Muscle of leg (tissue), 3 donors: ENCODE measurements at regions not wholly inside any gene's neighbourhood (a gene's known extent, or its start where the extent isn't known, plus 50 kb on each side); places are given as distances from the start of the nearest gene placed in this dataset.

ENCODE experiments used
- DNase-seq: peaks from one replicate; pipeline ENCODE4 v3.0.0; 2013
- H3K27ac ChIP-seq: one replicate; pipeline ENCODE4 v1.5.1; 2013; ENCODE audit warnings: mild to moderate bottlenecking, low read length, control low read depth
- H3K27me3 ChIP-seq: one replicate; pipeline ENCODE4 v1.6.1; 2013; ENCODE audit warnings: low read length; ENCODE audit not compliant: control insufficient read depth, insufficient read depth
- H3K36me3 ChIP-seq: one replicate; pipeline ENCODE4 v1.6.1; 2013; ENCODE audit warnings: low read length; ENCODE audit not compliant: control insufficient read depth, insufficient read depth
- H3K4me1 ChIP-seq: one replicate; pipeline ENCODE4 v1.6.1; 2013; ENCODE audit warnings: low read length; ENCODE audit not compliant: control insufficient read depth, insufficient read depth
- H3K4me3 ChIP-seq: one replicate; pipeline ENCODE4 v1.5.1; 2013; ENCODE audit warnings: low read length, control low read depth
- H3K9me3 ChIP-seq: replicated peaks from 2 replicates; pipeline ENCODE4 v1.6.1; 2013; ENCODE audit warnings: low read depth, low read length; ENCODE audit not compliant: control insufficient read depth
- WGBS: methylation state at CpG from one replicate; pipeline ENCODE4 v1.1.5; 2013; ENCODE audit warnings: missing lambda C conversion rate; ENCODE audit not compliant: insufficient coverage; 5-methylcytosine and 5-hydroxymethylcytosine counted together

DNA sequence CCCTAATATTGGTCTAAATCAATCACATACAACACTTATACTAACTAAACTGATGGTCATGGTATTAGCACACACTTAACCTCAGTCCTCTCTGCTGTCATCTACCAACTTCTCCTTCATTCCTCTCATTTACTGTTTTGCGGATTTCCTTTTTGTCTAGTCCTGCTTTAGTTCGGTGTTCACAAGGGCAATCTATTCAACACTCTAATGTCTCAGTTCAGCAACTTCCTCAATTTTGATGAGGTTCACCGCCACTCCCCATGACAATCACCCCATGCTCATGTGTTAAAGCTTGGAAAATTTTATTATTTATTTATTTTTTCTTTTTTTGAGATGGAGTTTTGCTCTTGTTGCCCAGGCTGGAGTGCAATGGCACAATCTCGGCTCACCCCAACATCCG is 301.1 kb downstream of the PTPRC start:
- WGBS, result 100% methylated on average over 3 of the region's 5 CpGs
- no peak for DNase-seq
- no peak overlapping the region for H3K27ac ChIP-seq
- H3K36me3 ChIP-seq, result no peaks in the 10 kb centered on the region
- H3K4me3 ChIP-seq, result no peak overlapping the region
- H3K27me3 ChIP-seq, result no peaks in the 10 kb centered on the region
- H3K4me1 ChIP-seq, result no peaks in the 10 kb centered on the region
- H3K9me3 ChIP-seq, result no peaks in the 10 kb centered on the region

DNA sequence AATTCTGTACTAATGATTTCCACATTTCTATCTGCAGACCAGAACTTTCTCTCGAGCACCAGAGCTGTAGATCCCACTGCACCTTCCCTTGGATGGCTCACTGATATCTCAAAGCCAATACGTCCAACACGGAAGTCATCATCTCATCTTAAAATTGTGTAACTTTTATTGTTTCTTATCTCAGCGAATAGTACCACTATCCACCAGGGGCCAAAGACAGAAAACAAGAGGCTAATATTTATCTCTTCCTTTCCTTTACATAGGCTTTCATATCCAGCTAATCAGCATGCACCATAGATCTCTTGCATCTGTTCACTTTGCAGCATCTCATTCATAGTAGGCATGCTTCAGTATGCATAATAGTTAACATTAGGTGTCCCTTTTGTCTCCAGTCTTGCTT is 303.6 kb downstream of the PTPRC start:
- Histone ChIP-seq H3K9me3 (no peaks in the 10 kb centered on the region), H3K36me3 (no peaks in the 10 kb centered on the region), H3K27me3 (no peaks in the 10 kb centered on the region), H3K4me1 (no peaks in the 10 kb centered on the region), H3K27ac (no peak overlapping the region), H3K4me3 (no peak overlapping the region)
- WGBS, result 63% methylated on average over 3 of the region's 4 CpGs
- DNase-seq, result no peak

DNA sequence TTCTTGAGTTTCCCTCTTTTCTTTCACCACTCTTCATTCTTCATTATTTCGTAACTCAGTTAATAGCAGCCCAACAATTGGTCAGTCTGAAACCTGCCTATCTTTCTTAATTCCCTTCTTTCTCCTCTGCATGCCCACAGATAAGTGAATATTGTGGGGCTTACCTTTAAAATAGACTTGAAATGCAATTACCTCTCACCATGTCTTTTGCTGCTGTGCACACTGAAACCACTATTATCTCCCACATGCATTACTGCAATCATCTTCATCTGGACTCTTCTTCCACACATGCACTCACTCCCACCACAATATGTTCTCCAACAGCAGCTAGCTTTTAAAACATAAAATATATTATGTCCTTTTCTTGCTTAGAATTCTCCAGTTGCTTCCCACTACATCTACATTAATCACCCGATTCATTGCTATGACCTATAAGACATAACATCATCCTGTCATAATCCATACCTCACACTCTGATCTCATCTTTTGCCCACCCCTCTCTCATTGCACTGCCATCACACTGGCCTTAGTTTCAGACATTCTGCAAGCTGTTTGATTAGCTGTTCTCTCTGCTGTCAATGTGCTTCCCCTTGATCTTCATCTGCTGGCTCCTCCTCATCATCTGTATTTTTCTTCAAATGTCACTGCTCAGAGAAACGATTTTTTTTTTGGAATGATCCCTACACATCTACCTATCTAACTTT is 304.8 kb downstream of the PTPRC start:
- Histone ChIP-seq H3K4me1 (no peaks in the 10 kb centered on the region), H3K36me3 (no peaks in the 10 kb centered on the region), H3K27me3 (no peaks in the 10 kb centered on the region), H3K4me3 (no peak overlapping the region), H3K9me3 (no peaks in the 10 kb centered on the region), H3K27ac (no peak overlapping the region)
- no peak for DNase-seq
- 89% methylated on average over 1 of the region's 3 CpGs for WGBS

- no peak overlapping the region for H3K27ac ChIP-seq
- H3K9me3 ChIP-seq, result no peaks in the 10 kb centered on the region
- no peak for DNase-seq
- no peaks in the 10 kb centered on the region for H3K4me1 ChIP-seq
- no peak overlapping the region for H3K4me3 ChIP-seq
- no CpG with 5 or more reads among the region's 1 CpG for WGBS
- H3K27me3 ChIP-seq, result no peaks in the 10 kb centered on the region
- H3K36me3 ChIP-seq, result no peaks in the 10 kb centered on the region
Observed at GRCh38 chr1:198947456-198947855, 308.6 kb downstream of the PTPRC start.

DNA sequence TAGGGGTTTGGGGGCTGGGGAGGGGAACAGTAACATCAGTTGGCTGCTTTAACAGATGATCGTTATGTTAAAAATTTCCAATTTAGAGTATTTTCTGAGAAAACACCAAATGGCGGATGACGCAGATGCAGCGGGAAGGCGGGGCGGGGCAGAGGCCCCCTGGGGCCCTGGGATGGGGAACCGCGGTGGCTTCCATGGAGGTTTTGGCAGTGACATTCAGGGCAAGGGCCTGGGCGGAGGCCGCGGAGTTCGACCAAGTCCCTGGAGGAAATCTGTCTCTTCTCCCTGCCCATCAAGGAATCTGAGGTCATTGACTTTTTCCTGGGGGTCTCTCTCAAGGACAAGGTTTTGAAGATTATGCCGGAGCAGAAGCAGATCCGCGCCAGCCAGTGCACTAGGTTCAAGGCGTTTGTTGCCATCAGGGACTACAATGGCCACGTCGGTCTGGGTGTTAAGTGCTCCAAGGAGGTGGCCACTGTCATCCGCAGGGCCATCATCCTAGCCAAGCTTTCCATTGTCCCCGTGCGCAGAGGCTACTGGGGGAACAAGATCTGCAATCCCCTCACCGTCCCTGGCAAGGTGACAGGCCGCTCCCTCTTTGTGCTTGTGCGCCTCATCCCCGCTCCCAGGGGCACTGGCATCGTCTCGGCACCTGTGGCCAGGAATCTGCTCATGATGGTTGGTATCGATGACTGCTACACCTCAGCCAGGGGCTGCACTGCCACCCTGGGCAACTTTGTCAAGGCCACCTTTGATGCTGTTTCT is 310.2 kb downstream of the PTPRC start:
- Histone ChIP-seq H3K36me3 (no peaks in the 10 kb centered on the region), H3K4me3 (no peak overlapping the region), H3K27me3 (no peaks in the 10 kb centered on the region), H3K27ac (no peak overlapping the region), H3K9me3 (no peaks in the 10 kb centered on the region), H3K4me1 (no peaks in the 10 kb centered on the region)
- no peak for DNase-seq
- WGBS, result 94% methylated on average over 24 of the region's 28 CpGs

DNA sequence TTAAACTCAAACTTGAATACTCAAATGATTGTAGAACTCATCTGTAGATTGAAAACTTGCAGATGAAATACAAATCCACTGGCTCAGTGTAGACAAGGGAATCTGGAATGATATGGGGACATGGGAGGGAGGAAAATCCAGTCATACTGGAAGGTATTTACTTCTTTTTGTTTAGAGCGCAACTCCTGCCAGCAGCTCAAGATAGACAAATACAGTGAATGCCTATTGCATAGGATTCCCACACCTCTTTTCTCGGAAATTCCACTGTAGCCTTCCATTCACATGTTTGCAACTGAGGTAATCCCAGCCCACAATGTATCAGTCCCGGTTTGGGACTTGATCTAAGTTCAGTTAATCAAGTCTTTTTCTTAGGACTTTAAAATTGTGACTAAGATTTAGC is 311.2 kb downstream of the PTPRC start:
- H3K4me1 ChIP-seq, result no peaks in the 10 kb centered on the region
- no peak overlapping the region for H3K27ac ChIP-seq
- DNase-seq, result no peak
- H3K27me3 ChIP-seq, result no peaks in the 10 kb centered on the region
- no peaks in the 10 kb centered on the region for H3K36me3 ChIP-seq
- no peaks in the 10 kb centered on the region for H3K9me3 ChIP-seq
- no peak overlapping the region for H3K4me3 ChIP-seq
- WGBS, result no CpG with 5 or more reads among the region's 3 CpGs

DNA sequence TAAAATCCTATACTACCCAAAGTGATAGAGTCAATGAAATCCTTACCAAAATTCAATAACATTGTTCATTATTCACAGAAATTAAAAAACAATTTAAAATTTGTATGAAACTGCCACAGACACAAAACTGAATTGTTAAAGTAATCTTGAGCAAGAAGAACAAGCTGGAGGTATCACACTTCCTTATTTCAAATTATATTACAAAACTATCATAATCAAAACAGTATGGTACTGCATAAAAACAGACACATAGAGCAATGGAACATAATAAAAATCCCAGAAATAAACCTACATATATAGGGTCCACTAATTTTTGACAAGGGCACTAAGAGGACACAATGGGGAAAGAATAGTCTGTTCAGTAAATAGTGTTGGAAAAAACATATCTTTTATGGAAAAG is 316.2 kb downstream of the PTPRC start:
- H3K9me3 ChIP-seq, result no peaks in the 10 kb centered on the region
- H3K4me1 ChIP-seq, result no peaks in the 10 kb centered on the region
- no peak for DNase-seq
- H3K4me3 ChIP-seq, result no peak overlapping the region
- H3K36me3 ChIP-seq, result no peaks in the 10 kb centered on the region
- H3K27ac ChIP-seq, result no peak overlapping the region
- H3K27me3 ChIP-seq, result no peaks in the 10 kb centered on the region

GRCh38 chr1:198957044-198957443 is 318.2 kb downstream of the PTPRC start:
- Histone ChIP-seq H3K4me1 (no peaks in the 10 kb centered on the region), H3K27ac (no peak overlapping the region), H3K4me3 (no peak overlapping the region), H3K27me3 (no peaks in the 10 kb centered on the region), H3K36me3 (no peaks in the 10 kb centered on the region), H3K9me3 (no peaks in the 10 kb centered on the region)
- no peak for DNase-seq
- WGBS, result no CpG with 5 or more reads among the region's 1 CpG

GRCh38 chr1:198959032-198959431 is 320.2 kb downstream of the PTPRC start:
- no peaks in the 10 kb centered on the region for H3K4me1 ChIP-seq
- no peaks in the 10 kb centered on the region for H3K9me3 ChIP-seq
- H3K4me3 ChIP-seq, result no peak overlapping the region
- WGBS, result no CpG with 5 or more reads among the region's 3 CpGs
- H3K27ac ChIP-seq, result no peak overlapping the region
- no peaks in the 10 kb centered on the region for H3K36me3 ChIP-seq
- no peak for DNase-seq
- no peaks in the 10 kb centered on the region for H3K27me3 ChIP-seq

- Histone ChIP-seq H3K27me3 (no peaks in the 10 kb centered on the region), H3K27ac (no peak overlapping the region), H3K36me3 (no peaks in the 10 kb centered on the region), H3K9me3 (no peaks in the 10 kb centered on the region), H3K4me3 (no peak overlapping the region), H3K4me1 (no peaks in the 10 kb centered on the region)
- no CpG with 5 or more reads among the region's 2 CpGs for WGBS
- no peak for DNase-seq
Observed at GRCh38 chr1:198959676-198960075, 320.8 kb downstream of the PTPRC start.
